ENCODE measurements at regions not wholly inside any gene's neighbourhood (a gene's known extent, or its start where the extent isn't known, plus 50 kb on each side); places are given as distances from the start of the nearest gene placed in this dataset.

- Histone ChIP-seq H3K9me3 (ENCODE audit: low read length) (no peaks in the 10 kb centered on the region), H3K9me2 (ENCODE audit: insufficient read depth, low read length) (no peaks in the 10 kb centered on the region), H3K9ac (ENCODE audit: low read length) (no peak overlapping the region), H3K79me2 (replicated peaks; ENCODE audit: insufficient read depth, low read length) (no peaks in the 10 kb centered on the region), H3K4me2 (ENCODE audit: low read length) (no peak overlapping the region), H4K20me1 (ENCODE audit: insufficient read depth) (no peaks in the 10 kb centered on the region), H3K27me3 (ENCODE audit: insufficient read depth, low read depth, low read length) (no peaks in the 10 kb centered on the region), H3F3A (ENCODE audit: insufficient read depth, low read length, poor library complexity, severe bottlenecking) (no peaks in the 10 kb centered on the region), H3K27ac (ENCODE audit: low read length) (no peak overlapping the region), H3K4me3 (ENCODE audit: low read length) (no peak overlapping the region), H3K36me3 (ENCODE audit: insufficient read depth, low read length) (no peaks in the 10 kb centered on the region), H2AFZ (ENCODE audit: low read depth, low read length) (no peak overlapping the region)
- TF ChIP-seq REST (IDR thresholded peaks at IDR 0.05; ENCODE audit: borderline replicate concordance) (no peak), POLR2AphosphoS5 (IDR thresholded peaks at IDR 0.05) (no peak), TAF1 (IDR thresholded peaks at IDR 0.05; ENCODE audit: low read depth) (no peak), EZH2 (IDR thresholded peaks at IDR 0.05; ENCODE audit: borderline replicate concordance, insufficient read depth, low read length, poor library complexity, severe bottlenecking) (no peak), MXI1 (conservative IDR thresholded peaks at IDR 0.05; ENCODE audit: poor library complexity, severe bottlenecking) (no peak), EP300 (conservative IDR thresholded peaks at IDR 0.05; ENCODE audit: poor library complexity, severe bottlenecking) (no peak), RAD21 (conservative IDR thresholded peaks at IDR 0.05) (no peak), SMC3 (conservative IDR thresholded peaks at IDR 0.05; ENCODE audit: poor library complexity) (no peak)
- TF ChIP-seq, protein P1, sequence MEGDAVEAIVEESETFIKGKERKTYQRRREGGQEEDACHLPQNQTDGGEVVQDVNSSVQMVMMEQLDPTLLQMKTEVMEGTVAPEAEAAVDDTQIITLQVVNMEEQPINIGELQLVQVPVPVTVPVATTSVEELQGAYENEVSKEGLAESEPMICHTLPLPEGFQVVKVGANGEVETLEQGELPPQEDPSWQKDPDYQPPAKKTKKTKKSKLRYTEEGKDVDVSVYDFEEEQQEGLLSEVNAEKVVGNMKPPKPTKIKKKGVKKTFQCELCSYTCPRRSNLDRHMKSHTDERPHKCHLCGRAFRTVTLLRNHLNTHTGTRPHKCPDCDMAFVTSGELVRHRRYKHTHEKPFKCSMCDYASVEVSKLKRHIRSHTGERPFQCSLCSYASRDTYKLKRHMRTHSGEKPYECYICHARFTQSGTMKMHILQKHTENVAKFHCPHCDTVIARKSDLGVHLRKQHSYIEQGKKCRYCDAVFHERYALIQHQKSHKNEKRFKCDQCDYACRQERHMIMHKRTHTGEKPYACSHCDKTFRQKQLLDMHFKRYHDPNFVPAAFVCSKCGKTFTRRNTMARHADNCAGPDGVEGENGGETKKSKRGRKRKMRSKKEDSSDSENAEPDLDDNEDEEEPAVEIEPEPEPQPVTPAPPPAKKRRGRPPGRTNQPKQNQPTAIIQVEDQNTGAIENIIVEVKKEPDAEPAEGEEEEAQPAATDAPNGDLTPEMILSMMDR (IDR thresholded peaks at IDR 0.05; ENCODE audit: poor library complexity, severe bottlenecking), result no peak
Observed at GRCh38 chr20:56761393-56761792, 132.3 kb downstream of the TFAP2C start.

DNA sequence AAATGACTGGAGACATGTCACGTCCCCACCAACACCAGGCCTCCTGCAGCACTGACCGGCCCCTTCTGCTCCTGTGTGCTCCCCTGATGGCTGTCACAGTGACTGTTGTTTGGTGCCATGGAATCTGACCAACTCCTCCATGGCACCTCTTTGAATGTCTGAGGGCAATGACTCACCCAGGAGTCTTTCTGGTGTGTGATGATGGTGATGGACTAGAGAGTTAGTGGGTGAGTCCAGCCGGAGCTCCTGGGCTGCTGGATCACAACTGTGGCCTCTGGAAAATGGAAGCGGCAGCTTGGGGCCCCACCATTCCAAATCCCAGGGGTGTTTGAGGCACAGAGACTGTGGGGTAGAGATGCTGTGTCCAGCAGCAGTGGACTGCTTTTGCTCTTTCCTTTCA lies 133.3 kb downstream of the TFAP2C start:
- Histone ChIP-seq H3K9me3 (ENCODE audit: low read length) (no peaks in the 10 kb centered on the region), H2AFZ (ENCODE audit: low read depth, low read length) (no peak overlapping the region), H4K20me1 (ENCODE audit: insufficient read depth) (no peaks in the 10 kb centered on the region), H3K4me3 (ENCODE audit: low read length) (no peak overlapping the region), H3K4me2 (ENCODE audit: low read length) (no peak overlapping the region), H3K79me2 (replicated peaks; ENCODE audit: insufficient read depth, low read length) (no peaks in the 10 kb centered on the region), H3K27me3 (ENCODE audit: insufficient read depth, low read depth, low read length) (no peaks in the 10 kb centered on the region), H3K36me3 (ENCODE audit: insufficient read depth, low read length) (no peaks in the 10 kb centered on the region), H3K9me2 (ENCODE audit: insufficient read depth, low read length) (no peaks in the 10 kb centered on the region), H3K27ac (ENCODE audit: low read length) (no peak overlapping the region), H3F3A (ENCODE audit: insufficient read depth, low read length, poor library complexity, severe bottlenecking) (no peaks in the 10 kb centered on the region), H3K9ac (ENCODE audit: low read length) (no peak overlapping the region)
- TF ChIP-seq REST (IDR thresholded peaks at IDR 0.05; ENCODE audit: borderline replicate concordance) (no peak), TAF1 (IDR thresholded peaks at IDR 0.05; ENCODE audit: low read depth) (no peak), MXI1 (conservative IDR thresholded peaks at IDR 0.05; ENCODE audit: poor library complexity, severe bottlenecking) (no peak), RAD21 (conservative IDR thresholded peaks at IDR 0.05) (no peak)
- TF ChIP-seq, protein P1 (IDR thresholded peaks at IDR 0.05; ENCODE audit: poor library complexity, severe bottlenecking), result no peak
